Fibroblast of the aortic adventitia (primary cell): ENCODE measurements at regions not wholly inside any gene's neighbourhood (a gene's known extent, or its start where the extent isn't known, plus 50 kb on each side); places are given as distances from the start of the nearest gene placed in this dataset.

Experiments used
- DNase-seq: peaks from one replicate; pipeline ENCODE4 v3.0.0-alpha.2; 2010; ENCODE audit warnings: low read depth
- H3K4me3 ChIP-seq: 2 replicates; pipeline ENCODE4 v1.5.1; 2011; ENCODE audit warnings: low read depth, mild to moderate bottlenecking, control low read depth, low read length, moderate library complexity
- CTCF ChIP-seq: IDR thresholded peaks from 2 replicates; pipeline ENCODE4 v1.5.1; 2011; ENCODE audit warnings: mild to moderate bottlenecking, low read length, control low read depth, inconsistent platforms; ENCODE audit not compliant: insufficient read depth

GRCh38 chr14:97866195-97866594 lies 1069.0 kb downstream of the VRK1 start:
- no peak for TF ChIP-seq CTCF
- H3K4me3 ChIP-seq = no peak overlapping the region
- no peak for DNase-seq

- no peak for DNase-seq
- no peak for TF ChIP-seq CTCF
- H3K4me3 ChIP-seq = no peak overlapping the region
These were observed 1069.5 kb downstream of the VRK1 start for GRCh38 chr14:97866664-97867063.

GRCh38 chr14:97873291-97873690 lies 1076.1 kb downstream of the VRK1 start:
- H3K4me3 ChIP-seq = no peak overlapping the region
- no peak for TF ChIP-seq CTCF

GRCh38 chr14:97874394-97874793 lies 1077.2 kb downstream of the VRK1 start:
- TF ChIP-seq CTCF = no peak
- no peak for DNase-seq
- no peak overlapping the region for H3K4me3 ChIP-seq

More at GRCh38 chr14:97873291-97873690, 1076.1 kb downstream of the VRK1 start:
- DNase-seq = no peak

GRCh38 chr14:97878206-97878605 lies 1081.0 kb downstream of the VRK1 start:
- DNase-seq = peak; percentile 18
- TF ChIP-seq CTCF = no peak
- no peak overlapping the region for H3K4me3 ChIP-seq

- no peak for TF ChIP-seq CTCF
- H3K4me3 ChIP-seq = no peak overlapping the region
- peak; percentile 73 for DNase-seq
These were observed 1081.5 kb downstream of the VRK1 start for GRCh38 chr14:97878727-97879126.

- TF ChIP-seq CTCF = no peak
- DNase-seq = no peak
- H3K4me3 ChIP-seq = no peak overlapping the region
These were observed 1090.5 kb downstream of the VRK1 start for GRCh38 chr14:97887690-97888089.
